Muscle layer of duodenum (tissue), 2 donors: ENCODE measurements at regions not wholly inside any gene's neighbourhood (a gene's known extent, or its start where the extent isn't known, plus 50 kb on each side); places are given as distances from the start of the nearest gene placed in this dataset.

Source experiments
- H3K27ac ChIP-seq: one replicate; pipeline ENCODE4 v1.7.0; 2013; ENCODE audit warnings: mild to moderate bottlenecking, low read length
- H3K27me3 ChIP-seq: one replicate; pipeline ENCODE4 v1.7.0; 2013; ENCODE audit warnings: low read depth, mild to moderate bottlenecking, control low read depth, low read length
- H3K36me3 ChIP-seq, 2 donors: one replicate each; pipeline ENCODE4 v1.7.0; 2013; ENCODE audit warnings: low read length in 2 of 2, control low read depth in 1 of 2, mild to moderate bottlenecking in 1 of 2; ENCODE audit not compliant: insufficient read depth in 2 of 2, control insufficient read depth in 1 of 2
- H3K4me1 ChIP-seq, 2 donors: one replicate each; pipeline ENCODE4 v1.7.0; 2013; ENCODE audit warnings: low read length in 2 of 2, mild to moderate bottlenecking in 2 of 2, control low read depth in 1 of 2, moderate library complexity in 1 of 2; ENCODE audit not compliant: insufficient read depth in 2 of 2, control insufficient read depth in 1 of 2
- H3K4me3 ChIP-seq, 2 donors: one replicate each; pipeline ENCODE4 v1.7.0; 2013; ENCODE audit warnings: low read length in 2 of 2, low read depth in 1 of 2, mild to moderate bottlenecking in 1 of 2
- H3K9me3 ChIP-seq, 2 donors: one replicate each; pipeline ENCODE4 v1.7.0; 2013; ENCODE audit warnings: low read length in 2 of 2, control low read depth in 1 of 2, mild to moderate bottlenecking in 1 of 2; ENCODE audit not compliant: control insufficient read depth in 1 of 2
- donor health status: healthy.

- H3K27ac ChIP-seq: no peak overlapping the region
- H3K27me3 ChIP-seq: no peaks in the 10 kb centered on the region
- no peak overlapping the region for H3K4me3 ChIP-seq
- H3K4me1 ChIP-seq: no peaks in the 10 kb centered on the region
- H3K36me3 ChIP-seq: no peaks in the 10 kb centered on the region
- H3K9me3 ChIP-seq: peaks cover 6 to 10% of the 10 kb centered on the region in 2 donors
These were observed 195.4 kb downstream of the CDC5L start for GRCh38 chr6:44582930-44583329.

DNA sequence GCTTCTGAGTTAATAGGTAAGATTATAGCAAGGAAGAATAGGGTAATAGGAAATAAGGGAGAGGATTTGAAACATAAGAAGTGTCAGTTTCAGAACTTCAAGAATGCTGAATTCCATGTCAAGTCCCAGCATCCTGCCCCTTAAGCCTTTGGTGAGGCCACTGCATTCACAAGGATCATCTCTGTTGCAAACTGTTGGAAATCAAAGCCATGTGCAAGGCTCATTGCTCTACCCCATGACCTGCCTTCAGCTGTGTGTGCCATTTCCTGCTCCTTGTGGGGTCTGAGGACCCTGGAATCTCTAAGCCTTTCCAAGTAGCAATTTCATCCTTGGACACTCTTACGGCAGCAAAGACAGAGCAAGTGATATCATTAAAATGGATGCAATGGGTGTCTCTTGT lies 203.0 kb downstream of the CDC5L start:
- no peaks in the 10 kb centered on the region for H3K4me1 ChIP-seq
- H3K27me3 ChIP-seq: no peaks in the 10 kb centered on the region
- no peaks in the 10 kb centered on the region for H3K36me3 ChIP-seq
- H3K27ac ChIP-seq: no peak overlapping the region
- H3K4me3 ChIP-seq: no peak overlapping the region
- no peaks in the 10 kb centered on the region for H3K9me3 ChIP-seq

DNA sequence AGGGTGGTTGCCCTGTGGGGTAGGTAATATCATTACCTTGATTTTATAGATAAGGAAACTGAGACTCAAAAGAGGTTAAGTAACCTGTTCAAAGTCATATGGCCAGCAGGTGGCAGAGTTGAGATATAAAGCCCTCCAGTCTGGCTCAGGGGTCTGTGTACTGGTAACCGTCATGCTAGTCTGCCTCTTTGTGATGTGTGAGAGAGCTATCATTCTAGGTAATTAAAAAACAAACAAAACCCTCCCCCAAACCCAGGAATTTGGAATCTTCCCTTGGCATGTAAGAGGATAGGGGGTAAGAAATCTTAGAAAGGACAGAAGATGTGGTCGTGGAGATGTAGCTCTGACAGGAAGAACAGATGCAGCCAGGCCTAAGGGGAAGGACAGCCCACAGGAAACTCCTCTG lies 206.0 kb downstream of the CDC5L start:
- H3K27ac ChIP-seq: no peak overlapping the region
- H3K9me3 ChIP-seq: peaks cover 0 to 3% of the 10 kb centered on the region in 2 donors
- H3K4me3 ChIP-seq: no peak overlapping the region
- no peaks in the 10 kb centered on the region for H3K4me1 ChIP-seq
- no peaks in the 10 kb centered on the region for H3K36me3 ChIP-seq
- H3K27me3 ChIP-seq: no peaks in the 10 kb centered on the region

GRCh38 chr6:44594481-44594880 lies 207.0 kb downstream of the CDC5L start:
- H3K4me3 ChIP-seq: no peak overlapping the region
- H3K27ac ChIP-seq: no peak overlapping the region
- no peaks in the 10 kb centered on the region for H3K27me3 ChIP-seq
- no peaks in the 10 kb centered on the region for H3K36me3 ChIP-seq
- peaks cover 0 to 3% of the 10 kb centered on the region in 2 donors for H3K9me3 ChIP-seq
- H3K4me1 ChIP-seq: no peaks in the 10 kb centered on the region

DNA sequence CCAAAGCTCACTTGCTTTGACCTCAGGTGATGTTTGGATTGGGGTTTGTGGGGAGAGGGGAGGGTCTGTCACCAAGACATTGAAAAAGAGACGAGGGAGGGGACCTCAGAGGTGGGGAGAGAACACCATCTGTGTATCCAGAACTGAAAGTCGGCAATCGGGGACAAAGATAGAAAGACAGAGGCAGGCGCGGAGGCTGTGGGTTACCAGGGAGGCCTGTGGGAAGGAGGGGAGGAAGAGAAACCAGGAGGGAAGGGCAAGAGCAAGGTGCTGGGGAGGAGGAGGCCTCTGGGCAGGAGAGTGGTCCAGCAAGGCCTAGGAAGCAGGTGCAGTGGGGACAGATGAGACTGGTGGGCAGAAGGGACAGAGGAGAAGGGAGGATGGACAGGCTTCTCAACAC lies 211.2 kb downstream of the CDC5L start:
- Histone ChIP-seq H3K27ac (no peak overlapping the region), H3K4me1 (no peaks in the 10 kb centered on the region), H3K4me3 (no peak overlapping the region), H3K36me3 (no peaks in the 10 kb centered on the region), H3K27me3 (no peaks in the 10 kb centered on the region), H3K9me3 (peaks cover 0 to 3% of the 10 kb centered on the region in 2 donors)

- no peaks in the 10 kb centered on the region for H3K27me3 ChIP-seq
- peaks cover 0 to 3% of the 10 kb centered on the region in 2 donors for H3K9me3 ChIP-seq
- H3K27ac ChIP-seq: no peak overlapping the region
- no peaks in the 10 kb centered on the region for H3K36me3 ChIP-seq
- no peak overlapping the region for H3K4me3 ChIP-seq
- no peaks in the 10 kb centered on the region for H3K4me1 ChIP-seq
These were observed 212.2 kb downstream of the CDC5L start for GRCh38 chr6:44599672-44600071.

- Histone ChIP-seq H3K36me3 (no peaks in the 10 kb centered on the region), H3K9me3 (no peaks in the 10 kb centered on the region), H3K27me3 (no peaks in the 10 kb centered on the region), H3K4me3 (no peak overlapping the region), H3K4me1 (no peaks in the 10 kb centered on the region), H3K27ac (no peak overlapping the region)
These were observed 215.7 kb downstream of the CDC5L start for GRCh38 chr6:44603044-44603686.

DNA sequence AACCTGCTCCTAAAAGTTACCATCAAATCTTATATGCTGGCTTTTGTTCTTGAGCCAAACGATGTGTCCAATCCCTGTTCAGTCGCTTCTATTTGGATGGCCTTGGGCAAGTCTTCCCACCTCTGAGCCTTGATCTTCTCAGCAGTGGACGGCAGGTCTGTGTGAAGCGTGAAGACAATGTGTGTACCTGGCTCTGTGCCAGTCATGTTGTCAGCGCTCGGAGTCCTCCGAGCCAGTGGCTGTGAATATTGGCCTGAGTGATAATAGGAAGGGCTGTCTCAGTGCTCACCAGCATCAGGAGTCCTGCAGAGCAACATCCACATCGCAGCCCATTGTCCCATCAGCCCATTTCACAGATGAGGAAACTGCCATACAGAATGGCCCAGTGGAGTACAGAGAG lies 219.0 kb downstream of the CDC5L start:
- Histone ChIP-seq H3K27me3 (no peaks in the 10 kb centered on the region), H3K36me3 (no peaks in the 10 kb centered on the region), H3K4me3 (no peak overlapping the region), H3K4me1 (no peaks in the 10 kb centered on the region), H3K9me3 (no peaks in the 10 kb centered on the region), H3K27ac (no peak overlapping the region)

GRCh38 chr6:44606976-44607375 lies 219.5 kb downstream of the CDC5L start:
- H3K4me3 ChIP-seq: no peak overlapping the region
- H3K4me1 ChIP-seq: no peaks in the 10 kb centered on the region
- H3K36me3 ChIP-seq: no peaks in the 10 kb centered on the region
- no peak overlapping the region for H3K27ac ChIP-seq
- H3K27me3 ChIP-seq: no peaks in the 10 kb centered on the region
- H3K9me3 ChIP-seq: no peaks in the 10 kb centered on the region

DNA sequence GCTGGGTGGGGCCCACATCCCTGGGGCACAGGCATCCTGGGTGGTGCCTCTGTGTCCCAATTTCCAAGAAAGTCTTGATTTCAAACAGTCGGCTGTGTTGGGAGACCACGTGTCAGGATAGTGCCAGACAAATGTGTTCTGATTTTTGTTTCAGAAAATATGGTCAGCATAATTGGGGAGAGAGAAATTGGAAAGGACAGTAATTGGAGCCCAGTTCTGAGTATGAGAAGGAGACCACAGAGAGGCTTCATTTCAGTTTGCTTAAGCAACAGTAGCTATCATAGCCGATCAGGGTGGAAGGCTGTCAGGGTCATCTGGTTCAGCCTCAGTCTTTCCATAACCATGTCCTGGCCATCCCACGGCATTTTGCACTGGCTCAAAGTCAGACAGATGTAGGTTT lies 220.7 kb downstream of the CDC5L start:
- Histone ChIP-seq H3K27me3 (no peaks in the 10 kb centered on the region), H3K36me3 (no peaks in the 10 kb centered on the region), H3K27ac (no peak overlapping the region), H3K9me3 (no peaks in the 10 kb centered on the region), H3K4me1 (no peaks in the 10 kb centered on the region), H3K4me3 (no peak overlapping the region)

- H3K4me3 ChIP-seq: no peak overlapping the region
- H3K9me3 ChIP-seq: no peaks in the 10 kb centered on the region
- no peak overlapping the region for H3K27ac ChIP-seq
- no peaks in the 10 kb centered on the region for H3K36me3 ChIP-seq
- no peaks in the 10 kb centered on the region for H3K4me1 ChIP-seq
- no peaks in the 10 kb centered on the region for H3K27me3 ChIP-seq
These were observed 221.6 kb downstream of the CDC5L start for GRCh38 chr6:44609051-44609612.

- no peaks in the 10 kb centered on the region for H3K4me1 ChIP-seq
- H3K36me3 ChIP-seq: no peaks in the 10 kb centered on the region
- no peaks in the 10 kb centered on the region for H3K9me3 ChIP-seq
These were observed 226.9 kb downstream of the CDC5L start for GRCh38 chr6:44614396-44614795.

More at GRCh38 chr6:44614396-44614795, 226.9 kb downstream of the CDC5L start:
- no peaks in the 10 kb centered on the region for H3K27me3 ChIP-seq
- no peak overlapping the region for H3K27ac ChIP-seq
- H3K4me3 ChIP-seq: no peak overlapping the region
